GM12878 (cell line): ENCODE measurements at regions not wholly inside any gene's neighbourhood (a gene's known extent, or its start where the extent isn't known, plus 50 kb on each side); places are given as distances from the start of the nearest gene placed in this dataset.

Experiments
- CREB1 ChIP-seq: IDR thresholded peaks from 2 replicates; pipeline ENCODE4 v1.6.1; 2012; ENCODE audit warnings: low read depth, mild to moderate bottlenecking, inconsistent platforms
- CTCF ChIP-seq, 3 experiments: IDR thresholded peaks in 2 of 3; conservative IDR thresholded peaks in 1 of 3; 2 replicates each; pipeline ENCODE4 v1.5.1; 2011; ENCODE audit warnings: low read depth in 3 of 3, low read length in 3 of 3, mild to moderate bottlenecking in 3 of 3, control low read depth in 2 of 3, moderate library complexity in 2 of 3, inconsistent platforms in 1 of 3, mixed read lengths in 1 of 3; ENCODE audit not compliant: control insufficient read depth in 2 of 3, insufficient read depth in 1 of 3; ENCODE audit errors: extremely low read depth in 1 of 3
- GABPA ChIP-seq: IDR thresholded peaks from 2 replicates; pipeline ENCODE4 v1.6.1; 2014; ENCODE audit warnings: antibody characterized with exemption, low read depth, mild to moderate bottlenecking, inconsistent platforms
- IRF3 ChIP-seq: fragments of 450-650 bp; IDR thresholded peaks from 2 replicates; pipeline ENCODE4 v1.6.1; 2014; ENCODE audit warnings: mild to moderate bottlenecking
- MEF2B ChIP-seq: fragments of 450-650 bp; IDR thresholded peaks from 2 replicates; pipeline ENCODE4 v1.6.1; 2018; ENCODE audit warnings: mild to moderate bottlenecking, moderate library complexity; ENCODE audit not compliant: partially characterized antibody, poor library complexity, severe bottlenecking
- POLR2A ChIP-seq: IDR thresholded peaks from 2 replicates; pipeline ENCODE4 v1.6.1; 2011; ENCODE audit warnings: low read depth, mild to moderate bottlenecking, low read length
- RAD21 ChIP-seq: IDR thresholded peaks from 2 replicates; pipeline ENCODE4 v1.6.1; 2011; ENCODE audit warnings: mild to moderate bottlenecking, low read depth, low read length, moderate library complexity; ENCODE audit not compliant: insufficient read depth
- REST ChIP-seq: IDR thresholded peaks from 2 replicates; pipeline ENCODE4 v1.6.1; 2012; ENCODE audit warnings: mild to moderate bottlenecking, low read depth, low read length
- SMC3 ChIP-seq: IDR thresholded peaks from 2 replicates; pipeline ENCODE4 v1.6.1; 2011; ENCODE audit warnings: low read length, improper control_type of control experiment, borderline replicate concordance
- TAF1 ChIP-seq: IDR thresholded peaks from 2 replicates; pipeline ENCODE4 v1.6.1; 2011; ENCODE audit warnings: mild to moderate bottlenecking, low read depth, low read length, borderline replicate concordance

- TF ChIP-seq POLR2A: no peak
- TF ChIP-seq SMC3: no peak
- no peak for TF ChIP-seq MEF2B
- TF ChIP-seq GABPA: no peak
- TF ChIP-seq CTCF (IDR thresholded peaks at IDR 0.05 in 2 of 3, conservative IDR thresholded peaks at IDR 0.05 in 1 of 3; ENCODE audit: control insufficient read depth in 2 of 3, extremely low read depth in 1 of 3, insufficient read depth in 1 of 3, low read depth in 3 of 3, low read length in 3 of 3): no peak
- TF ChIP-seq IRF3: no peak
- no peak for TF ChIP-seq TAF1
- no peak for TF ChIP-seq CREB1
- no peak for TF ChIP-seq REST
- no peak for TF ChIP-seq RAD21
Observed at GRCh38 chr1:79239840-79240239, 233.3 kb upstream of the ADGRL4 start.
